Stimulated activated CD4-positive, alpha-beta T cell treated with anti-CD3 and anti-CD28 coated beads, Interleukin-15, amount 100 ng/mL, for 48 hours (primary cell): ENCODE measurements at regions not wholly inside any gene's neighbourhood (a gene's known extent, or its start where the extent isn't known, plus 50 kb on each side); places are given as distances from the start of the nearest gene placed in this dataset.

ENCODE experiments used
- DNase-seq, 2 donors: peaks; one replicate each; pipeline ENCODE4 v3.0.0-alpha.2; 2020; ENCODE audit warnings: low read depth in 2 of 2

- no peak for DNase-seq
These were observed 253.7 kb upstream of the SORCS1 start for GRCh38 chr10:107418085-107418806.

GRCh38 chr10:107417446-107417845 lies 252.9 kb upstream of the SORCS1 start:
- DNase-seq: no peak

- DNase-seq: no peak
These were observed 250.9 kb upstream of the SORCS1 start for GRCh38 chr10:107415446-107415845.

DNA sequence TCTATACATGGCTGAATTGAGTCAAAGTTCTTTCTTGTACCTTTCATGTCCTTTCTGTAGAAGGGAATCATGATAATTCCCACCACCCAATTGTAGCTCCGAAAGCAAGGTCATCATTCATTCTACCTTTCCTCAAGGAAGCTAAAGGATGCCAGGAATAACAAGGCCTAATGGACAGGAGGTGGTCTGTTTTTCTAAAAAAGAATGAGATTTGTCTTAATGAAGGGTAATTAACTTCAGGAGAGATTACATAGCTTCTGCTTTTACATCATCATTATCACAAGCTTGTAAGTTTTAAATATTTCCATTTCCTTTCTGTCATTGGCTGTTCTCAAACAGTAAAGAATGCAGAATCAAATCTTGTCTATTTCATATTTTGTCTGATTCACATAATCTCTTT lies 249.5 kb upstream of the SORCS1 start:
- no peak for DNase-seq

GRCh38 chr10:107409522-107409921 lies 245.0 kb upstream of the SORCS1 start:
- no peak for DNase-seq

DNA sequence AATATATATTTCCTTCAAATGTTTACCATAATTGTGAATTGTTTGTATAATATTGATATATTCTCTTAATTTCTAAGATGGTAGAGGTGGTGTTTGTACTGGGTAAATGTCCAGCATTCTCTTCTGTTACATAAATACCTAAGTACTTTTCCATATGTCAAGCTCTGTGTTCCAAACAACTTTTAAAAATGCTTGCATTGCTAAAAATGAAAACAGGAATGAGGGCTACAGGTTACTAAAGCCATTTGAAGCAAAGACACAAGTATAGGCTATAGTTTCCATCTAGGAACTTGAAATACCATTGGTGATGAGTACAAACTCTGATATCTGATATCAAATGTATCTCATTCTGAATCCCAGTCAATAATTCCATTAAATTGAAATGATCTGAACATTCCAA lies 233.6 kb upstream of the SORCS1 start:
- DNase-seq: no peak

GRCh38 chr10:107391901-107392300 lies 227.4 kb upstream of the SORCS1 start:
- no peak for DNase-seq

DNA sequence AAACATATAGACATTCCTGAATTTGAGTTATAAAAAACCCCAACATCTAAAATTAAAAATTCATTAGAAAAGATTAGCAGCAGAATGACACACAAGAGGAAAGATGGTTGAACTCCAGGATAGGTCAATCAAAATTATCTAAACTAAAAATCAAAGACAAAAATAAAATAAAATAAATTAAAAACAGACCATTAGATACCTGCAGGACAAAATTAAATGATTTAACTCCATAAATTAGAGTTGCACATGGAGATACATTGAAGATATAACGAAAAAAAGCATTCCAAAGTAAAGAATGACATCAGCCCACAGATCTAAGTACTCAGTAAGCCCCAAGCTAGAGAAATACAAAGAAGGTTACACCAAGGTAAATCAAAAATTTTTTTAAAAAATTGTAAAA lies 226.1 kb upstream of the SORCS1 start:
- no peak for DNase-seq

DNA sequence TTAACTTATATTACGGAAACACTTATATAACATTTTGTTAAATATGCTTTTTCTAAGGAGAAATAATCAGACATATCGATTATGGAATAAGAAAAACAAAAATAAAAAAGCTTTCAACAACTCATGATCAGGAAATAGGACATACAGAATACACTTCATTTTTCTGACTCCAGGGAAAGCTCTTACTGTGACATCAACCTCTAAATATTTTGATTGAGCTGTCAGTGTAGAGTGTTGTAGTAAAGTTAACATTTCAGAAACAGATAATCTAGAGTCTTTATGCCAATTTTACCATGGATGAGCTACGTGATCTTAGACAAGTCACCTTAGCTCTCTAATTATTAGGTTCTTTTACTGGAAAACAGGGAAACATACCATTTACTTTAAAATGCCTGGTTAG lies 218.9 kb upstream of the SORCS1 start:
- no peak for DNase-seq

DNA sequence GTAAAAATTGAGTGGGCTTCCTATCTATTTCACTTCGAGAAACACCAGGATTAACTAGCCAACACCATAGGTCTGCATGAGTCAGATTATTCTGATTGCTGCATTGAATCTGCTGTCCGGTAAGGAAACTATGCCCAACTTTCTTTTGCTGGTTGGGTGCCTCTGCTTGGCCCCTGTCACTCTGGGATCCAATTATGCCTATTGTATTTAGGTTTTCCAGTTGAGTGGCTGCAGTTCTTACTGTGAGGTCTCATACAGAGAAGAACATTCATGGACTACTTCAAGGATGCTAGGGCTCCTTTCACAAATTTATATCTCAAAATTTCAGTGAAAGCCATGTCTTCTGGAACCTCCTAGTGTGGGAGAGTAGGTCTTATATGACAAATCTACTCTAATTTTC lies 215.1 kb upstream of the SORCS1 start:
- DNase-seq: no peak

- no peak for DNase-seq
These were observed 207.3 kb upstream of the SORCS1 start for GRCh38 chr10:107371801-107372200.

DNA sequence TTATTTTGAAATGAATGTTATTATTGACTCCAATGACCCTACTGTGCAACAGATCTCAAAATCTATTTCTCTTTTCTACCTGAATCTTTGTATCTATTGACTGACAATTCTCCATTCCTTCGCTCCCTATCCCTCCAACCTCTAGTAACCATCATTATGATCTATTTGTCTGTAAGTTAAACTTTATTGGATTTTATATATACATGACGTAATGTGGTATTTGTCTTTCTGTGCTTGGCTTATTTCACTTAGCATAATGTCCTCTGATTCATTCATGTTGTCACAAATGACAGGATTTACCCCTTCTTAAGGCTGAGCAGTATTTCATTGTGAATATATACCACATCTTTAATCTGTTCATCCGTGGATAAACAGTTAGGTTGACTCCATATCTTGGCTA lies 200.4 kb upstream of the SORCS1 start:
- DNase-seq: no peak

DNA sequence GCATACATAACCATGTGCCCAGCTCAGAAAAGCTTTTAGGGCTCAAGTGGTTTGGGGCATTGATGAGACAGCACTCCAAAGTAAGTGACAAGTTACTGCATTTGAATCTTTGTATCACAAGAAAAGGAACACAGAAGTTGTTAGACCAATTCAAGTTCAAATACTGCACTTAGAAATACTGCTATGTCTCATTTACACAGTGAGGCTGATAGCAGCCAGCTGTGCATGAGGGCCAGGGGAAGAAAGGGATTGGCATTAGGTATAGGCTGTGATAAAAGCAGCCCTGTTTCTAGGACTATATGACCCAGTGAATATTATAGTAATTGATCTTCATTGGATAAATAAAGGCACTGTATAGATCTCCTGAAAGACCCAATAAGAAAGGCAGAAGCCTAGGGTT lies 197.8 kb upstream of the SORCS1 start:
- no peak for DNase-seq

DNA sequence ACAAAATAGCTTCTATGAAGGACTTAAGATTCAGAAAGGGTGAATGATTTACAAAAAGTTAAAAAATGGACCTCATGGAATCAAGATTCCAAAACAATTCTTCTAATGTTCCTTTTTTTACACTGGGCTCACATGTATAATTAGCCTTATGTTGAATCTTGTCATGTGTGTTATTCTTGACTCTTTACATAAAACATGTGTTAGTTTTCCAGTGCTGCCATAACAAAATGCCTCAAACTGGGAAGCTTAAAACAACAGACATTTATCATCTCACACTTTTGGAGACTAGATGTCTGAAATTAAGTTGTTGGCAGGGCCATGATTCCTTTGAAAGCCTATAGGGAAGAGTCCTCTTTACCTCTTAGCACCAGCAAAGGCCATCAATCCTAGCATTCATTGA lies 192.5 kb upstream of the SORCS1 start:
- DNase-seq: no peak

GRCh38 chr10:107356396-107356795 lies 191.9 kb upstream of the SORCS1 start:
- no peak for DNase-seq

GRCh38 chr10:107342711-107343110 lies 178.2 kb upstream of the SORCS1 start:
- DNase-seq: no peak

GRCh38 chr10:107341281-107341680 lies 176.8 kb upstream of the SORCS1 start:
- DNase-seq: no peak

GRCh38 chr10:107340326-107340725 lies 175.8 kb upstream of the SORCS1 start:
- DNase-seq: no peak

DNA sequence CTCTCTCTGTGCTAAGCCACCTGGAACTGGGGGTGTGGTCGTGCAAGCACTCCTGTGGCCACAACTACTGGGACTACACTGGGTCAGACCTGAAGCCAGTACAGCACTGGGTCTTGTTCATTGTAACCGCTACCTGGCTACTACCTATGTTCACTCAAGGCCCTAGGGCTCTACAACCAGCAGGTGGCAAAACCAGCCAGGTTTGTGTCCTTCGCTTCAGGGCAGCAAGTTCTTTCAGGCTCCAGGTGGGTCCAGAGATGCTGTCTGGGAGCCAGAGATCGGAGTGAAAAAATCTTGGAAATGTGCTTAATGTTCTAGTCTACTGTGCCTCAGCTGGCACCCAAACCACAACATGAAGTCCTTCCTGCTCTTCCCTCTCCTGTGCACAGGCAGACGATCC lies 171.6 kb upstream of the SORCS1 start:
- DNase-seq: no peak

- DNase-seq: no peak
These were observed 153.1 kb upstream of the SORCS1 start for GRCh38 chr10:107317592-107317991.

GRCh38 chr10:107303203-107303602 lies 138.7 kb upstream of the SORCS1 start:
- DNase-seq: no peak

- DNase-seq: no peak
These were observed 135.1 kb upstream of the SORCS1 start for GRCh38 chr10:107299606-107300005.

DNA sequence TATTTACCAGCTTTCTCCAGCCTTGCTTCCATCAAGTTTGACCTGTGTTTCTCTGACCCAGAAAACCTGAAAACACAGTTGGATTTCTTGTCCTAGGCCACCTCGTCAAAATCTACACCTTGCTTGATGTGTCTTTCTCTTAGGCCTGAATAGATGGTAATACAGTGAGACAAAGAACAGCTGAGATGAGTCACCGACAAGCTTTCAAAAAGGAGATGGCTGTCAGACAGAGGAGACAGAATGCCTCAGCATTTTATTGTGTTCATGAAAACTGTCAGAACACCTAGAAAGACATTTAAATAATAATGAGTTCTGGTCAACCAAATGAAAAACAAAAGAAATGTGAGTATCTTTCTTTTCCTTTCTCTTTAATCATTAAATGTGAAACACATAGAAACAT lies 119.7 kb upstream of the SORCS1 start:
- DNase-seq: no peak

GRCh38 chr10:107280293-107280692 lies 115.8 kb upstream of the SORCS1 start:
- no peak for DNase-seq
